ENCODE measurements at regions not wholly inside any gene's neighbourhood (a gene's known extent, or its start where the extent isn't known, plus 50 kb on each side); places are given as distances from the start of the nearest gene placed in this dataset.

DNA sequence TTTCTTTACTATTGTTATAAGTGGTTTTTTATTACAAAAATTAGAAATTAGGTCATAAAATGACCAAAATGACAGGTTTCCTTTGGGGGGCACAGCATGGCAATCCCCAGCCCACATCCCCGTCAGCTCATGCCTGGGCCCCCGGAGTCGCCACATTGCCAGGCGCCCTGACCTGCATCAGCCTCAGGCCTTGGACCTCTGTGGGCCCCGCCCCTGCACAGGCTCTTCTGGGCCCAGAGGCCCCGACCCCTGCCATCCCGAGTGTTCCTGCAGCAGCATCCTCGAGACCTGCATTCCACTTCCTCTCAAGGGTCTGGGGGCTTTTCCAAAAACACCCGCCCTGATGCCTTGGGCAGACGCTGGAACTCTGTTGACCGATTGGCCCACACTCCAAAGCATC is 391.1 kb upstream of the MGMT start:
- in situ Hi-C loops (cut with MboI; ENCODE audit: low sequenced_read_pairs, unreplicated experiment): no loop called here
- no peak for DNase-seq (ENCODE audit: low spot score)
- TF ChIP-seq, protein P1, sequence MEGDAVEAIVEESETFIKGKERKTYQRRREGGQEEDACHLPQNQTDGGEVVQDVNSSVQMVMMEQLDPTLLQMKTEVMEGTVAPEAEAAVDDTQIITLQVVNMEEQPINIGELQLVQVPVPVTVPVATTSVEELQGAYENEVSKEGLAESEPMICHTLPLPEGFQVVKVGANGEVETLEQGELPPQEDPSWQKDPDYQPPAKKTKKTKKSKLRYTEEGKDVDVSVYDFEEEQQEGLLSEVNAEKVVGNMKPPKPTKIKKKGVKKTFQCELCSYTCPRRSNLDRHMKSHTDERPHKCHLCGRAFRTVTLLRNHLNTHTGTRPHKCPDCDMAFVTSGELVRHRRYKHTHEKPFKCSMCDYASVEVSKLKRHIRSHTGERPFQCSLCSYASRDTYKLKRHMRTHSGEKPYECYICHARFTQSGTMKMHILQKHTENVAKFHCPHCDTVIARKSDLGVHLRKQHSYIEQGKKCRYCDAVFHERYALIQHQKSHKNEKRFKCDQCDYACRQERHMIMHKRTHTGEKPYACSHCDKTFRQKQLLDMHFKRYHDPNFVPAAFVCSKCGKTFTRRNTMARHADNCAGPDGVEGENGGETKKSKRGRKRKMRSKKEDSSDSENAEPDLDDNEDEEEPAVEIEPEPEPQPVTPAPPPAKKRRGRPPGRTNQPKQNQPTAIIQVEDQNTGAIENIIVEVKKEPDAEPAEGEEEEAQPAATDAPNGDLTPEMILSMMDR (IDR thresholded peaks at IDR 0.05; ENCODE audit: borderline replicate concordance, control extremely low read depth, extremely low read depth, insufficient read depth, missing control alignments): no peak

DNA sequence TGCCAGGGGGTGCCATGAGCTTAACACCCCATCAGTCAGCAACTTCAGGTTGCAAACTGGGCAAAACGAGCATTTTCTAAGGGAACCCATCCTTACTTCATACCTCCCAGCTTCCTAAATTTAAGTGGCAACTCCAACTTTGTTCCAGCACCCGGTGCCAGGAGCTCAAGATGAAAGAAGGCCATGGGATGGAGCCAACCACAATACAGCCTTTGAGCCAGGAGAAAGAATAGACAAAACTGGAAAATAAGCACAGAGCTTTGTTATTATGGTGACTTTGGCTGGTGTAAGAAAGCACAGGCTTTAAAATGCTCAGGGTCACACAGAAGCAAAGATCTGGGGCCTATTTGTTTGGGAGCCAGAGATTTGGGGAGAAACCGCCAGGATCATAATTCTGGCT is 388.7 kb upstream of the MGMT start:
- no peak for DNase-seq (ENCODE audit: low spot score)
- in situ Hi-C loops (cut with MboI; ENCODE audit: low sequenced_read_pairs, unreplicated experiment): no loop called here
- TF ChIP-seq, protein P1 (IDR thresholded peaks at IDR 0.05; ENCODE audit: borderline replicate concordance, control extremely low read depth, extremely low read depth, insufficient read depth, missing control alignments): no peak

GRCh38 chr10:129078746-129079145 is 388.3 kb upstream of the MGMT start:
- DNase-seq (ENCODE audit: low spot score): no peak
- TF ChIP-seq, protein P1 (IDR thresholded peaks at IDR 0.05; ENCODE audit: borderline replicate concordance, control extremely low read depth, extremely low read depth, insufficient read depth, missing control alignments): no peak
- in situ Hi-C loops (cut with MboI; ENCODE audit: low sequenced_read_pairs, unreplicated experiment): no loop called here

DNA sequence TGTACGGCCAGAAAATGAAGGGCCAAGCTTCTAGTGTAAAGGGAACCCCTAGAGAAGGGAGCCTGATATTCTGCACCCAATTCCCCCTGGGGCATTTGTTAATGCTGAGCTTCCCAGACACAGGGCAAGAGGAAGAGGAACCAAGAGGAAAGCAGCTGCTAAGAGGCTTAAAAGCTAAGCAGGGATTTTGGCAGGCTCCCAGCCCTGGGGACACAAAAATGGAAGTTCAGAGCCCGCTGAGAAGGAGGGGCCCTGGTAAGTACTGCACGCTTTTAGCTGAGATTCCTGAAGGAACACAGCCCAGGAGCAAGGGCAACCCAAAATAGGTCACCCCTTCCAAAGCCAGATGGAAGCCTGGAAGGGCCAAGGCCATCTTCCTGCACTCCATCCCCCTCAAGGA is 387.3 kb upstream of the MGMT start:
- no peak for DNase-seq (ENCODE audit: low spot score)
- in situ Hi-C loops (cut with MboI; ENCODE audit: low sequenced_read_pairs, unreplicated experiment): no loop called here
- TF ChIP-seq, protein P1 (IDR thresholded peaks at IDR 0.05; ENCODE audit: borderline replicate concordance, control extremely low read depth, extremely low read depth, insufficient read depth, missing control alignments): no peak

DNA sequence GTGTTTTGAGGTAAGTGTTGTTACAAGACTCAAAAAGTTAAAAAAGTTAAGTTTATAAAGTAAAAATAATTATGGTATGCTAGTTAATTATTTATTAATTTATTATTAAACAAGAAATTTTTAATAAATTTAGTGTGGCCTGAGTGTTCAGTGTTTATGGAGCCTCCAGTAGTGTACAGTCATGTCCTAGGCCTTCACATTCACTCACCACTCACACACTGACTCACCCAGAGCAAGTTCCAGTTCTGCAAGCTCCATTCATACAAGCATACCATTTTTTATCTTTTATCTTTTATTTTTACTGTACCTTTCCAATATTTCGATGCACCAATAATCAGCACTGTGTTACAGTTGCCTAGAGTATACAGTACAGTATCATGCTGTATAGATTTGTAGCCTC is 381.2 kb upstream of the MGMT start:
- TF ChIP-seq, protein P1 (IDR thresholded peaks at IDR 0.05; ENCODE audit: borderline replicate concordance, control extremely low read depth, extremely low read depth, insufficient read depth, missing control alignments): no peak
- in situ Hi-C loops (cut with MboI; ENCODE audit: low sequenced_read_pairs, unreplicated experiment): no loop called here

GRCh38 chr10:129089341-129089740 is 377.7 kb upstream of the MGMT start:
- in situ Hi-C loops (cut with MboI; ENCODE audit: low sequenced_read_pairs, unreplicated experiment): no loop called here
- no peak for DNase-seq (ENCODE audit: low spot score)
- TF ChIP-seq, protein P1 (IDR thresholded peaks at IDR 0.05; ENCODE audit: borderline replicate concordance, control extremely low read depth, extremely low read depth, insufficient read depth, missing control alignments): no peak

More for the DNA sequence above, 381.2 kb upstream of the MGMT start:
- DNase-seq (ENCODE audit: low spot score): no peak

DNA sequence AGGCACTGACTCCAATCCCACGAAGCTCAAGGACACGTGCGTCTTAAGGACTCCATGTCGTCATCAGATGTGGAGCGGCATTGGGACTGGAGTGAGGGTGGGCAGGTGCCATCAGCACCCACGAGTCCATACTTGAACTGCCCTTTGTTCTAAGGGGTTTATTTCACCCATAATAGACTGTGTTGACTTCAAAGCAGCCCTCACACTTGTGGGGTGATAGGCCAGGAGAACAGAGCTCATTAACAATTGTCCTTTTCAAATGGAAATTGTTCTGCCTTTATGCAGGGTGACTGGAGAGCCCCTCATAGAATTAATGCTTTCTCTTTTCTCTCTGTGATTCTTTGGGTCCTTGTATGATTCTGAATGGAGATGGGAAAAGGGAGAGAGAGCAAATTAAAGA is 376.9 kb upstream of the MGMT start:
- TF ChIP-seq, protein P1 (IDR thresholded peaks at IDR 0.05; ENCODE audit: borderline replicate concordance, control extremely low read depth, extremely low read depth, insufficient read depth, missing control alignments): no peak
- no peak for DNase-seq (ENCODE audit: low spot score)
- in situ Hi-C loops (cut with MboI; ENCODE audit: low sequenced_read_pairs, unreplicated experiment): no loop called here
